Left hindlimb (tissue), 1 donor: ENCODE measurements at regions not wholly inside any gene's neighbourhood (a gene's known extent, or its start where the extent isn't known, plus 50 kb on each side); places are given as distances from the start of the nearest gene placed in this dataset.

Source experiments
- DNase-seq: peaks from one replicate; pipeline ENCODE4 v3.0.0-alpha.2; 2018

GRCh38 chr4:15376594-15376993, 51.2 kb upstream of the C1QTNF7 start:
- DNase-seq: no peak
